Left renal pelvis (tissue), 4 donors: ENCODE measurements at regions not wholly inside any gene's neighbourhood (a gene's known extent, or its start where the extent isn't known, plus 50 kb on each side); places are given as distances from the start of the nearest gene placed in this dataset.

Experiments
- DNase-seq, 4 donors: peaks; one replicate each; pipeline ENCODE4 v3.0.0-alpha.2; 2013; ENCODE audit warnings: low read depth in 4 of 4, low spot score in 3 of 4

GRCh38 chr9:126235336-126236243 lies 91.0 kb upstream of the MVB12B start:
- peak in 1 of 4 donors; percentile 11 for DNase-seq

DNA sequence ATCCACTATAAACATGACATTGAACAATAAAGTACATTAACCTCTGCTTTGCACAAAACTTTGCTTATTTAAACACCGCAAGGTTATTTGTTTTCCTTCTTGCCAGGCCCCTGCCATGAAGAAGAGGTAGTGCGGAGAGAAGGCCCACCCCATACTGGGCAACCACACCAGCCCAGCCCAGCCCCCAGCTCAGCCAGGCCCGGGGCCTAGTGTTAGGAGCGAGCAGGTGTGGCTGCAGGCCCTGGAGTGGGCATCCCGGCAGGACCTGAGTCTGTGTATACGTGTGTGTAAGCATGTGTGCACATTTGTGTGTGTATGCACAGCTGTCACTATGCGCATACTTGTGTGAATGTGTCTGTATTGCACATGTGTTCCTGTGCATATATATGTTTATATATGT lies 90.4 kb upstream of the MVB12B start:
- no peak for DNase-seq

DNA sequence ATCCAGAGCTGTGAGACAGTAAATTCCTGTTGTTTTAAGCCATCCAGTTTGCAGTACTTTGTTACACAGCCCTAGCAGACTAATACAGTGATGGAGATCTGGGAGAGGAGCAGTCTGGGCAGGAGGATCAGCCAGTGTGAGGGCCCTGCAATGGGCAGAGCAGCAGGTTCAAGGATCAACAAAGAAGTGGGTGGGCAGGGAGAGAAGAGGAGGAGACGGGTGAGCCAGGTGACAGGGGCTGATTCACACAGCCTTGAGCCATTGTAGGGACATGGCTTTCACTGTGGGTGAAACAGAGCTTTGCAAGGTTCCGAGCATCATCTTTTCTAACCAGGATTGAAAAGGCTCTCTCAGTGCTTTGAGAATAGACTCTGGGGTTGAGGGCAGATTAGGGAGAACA lies 88.2 kb upstream of the MVB12B start:
- no peak for DNase-seq

DNA sequence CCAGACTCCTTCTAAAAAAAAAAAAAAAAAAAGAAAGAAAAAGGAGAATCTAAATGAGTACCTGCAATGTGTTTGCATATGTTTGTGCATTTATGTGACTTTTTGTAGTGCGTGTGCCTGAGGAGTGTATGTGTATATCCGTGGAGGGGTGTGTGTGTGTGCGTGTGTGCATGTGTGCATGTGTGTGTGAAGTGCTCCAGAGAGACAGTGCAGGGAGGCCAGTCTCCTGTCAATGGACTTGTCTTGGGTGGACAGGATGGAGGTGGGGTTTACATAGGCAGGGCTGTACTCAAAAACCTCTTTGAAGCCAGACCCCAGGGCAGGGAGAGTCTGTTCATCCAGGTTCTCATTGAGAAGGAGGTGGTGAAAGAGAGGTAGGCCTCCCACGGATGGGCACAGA lies 87.1 kb upstream of the MVB12B start:
- DNase-seq = no peak

DNA sequence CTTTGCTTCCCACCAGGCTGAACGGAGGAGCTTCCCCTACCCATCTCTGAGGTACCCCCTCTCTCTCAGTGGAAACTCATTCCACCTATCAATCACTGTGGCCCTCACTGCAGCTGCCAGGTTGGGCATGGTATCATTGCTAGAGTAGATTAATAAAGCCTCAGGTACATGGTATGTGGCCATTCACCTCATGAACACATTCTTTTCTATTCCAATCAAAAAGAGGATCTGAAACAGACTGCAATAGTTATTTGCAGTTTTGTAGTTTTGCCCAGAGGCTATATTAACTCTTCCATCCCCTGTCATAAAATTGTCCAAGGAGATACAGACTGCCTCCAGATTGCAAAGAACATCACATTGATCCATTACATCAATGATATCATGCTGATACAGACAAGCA lies 85.8 kb upstream of the MVB12B start:
- DNase-seq = no peak

- no peak for DNase-seq
Observed at GRCh38 chr9:126248680-126249079, 77.9 kb upstream of the MVB12B start.

GRCh38 chr9:126261584-126262356 lies 64.9 kb upstream of the MVB12B start:
- DNase-seq = no peak

DNA sequence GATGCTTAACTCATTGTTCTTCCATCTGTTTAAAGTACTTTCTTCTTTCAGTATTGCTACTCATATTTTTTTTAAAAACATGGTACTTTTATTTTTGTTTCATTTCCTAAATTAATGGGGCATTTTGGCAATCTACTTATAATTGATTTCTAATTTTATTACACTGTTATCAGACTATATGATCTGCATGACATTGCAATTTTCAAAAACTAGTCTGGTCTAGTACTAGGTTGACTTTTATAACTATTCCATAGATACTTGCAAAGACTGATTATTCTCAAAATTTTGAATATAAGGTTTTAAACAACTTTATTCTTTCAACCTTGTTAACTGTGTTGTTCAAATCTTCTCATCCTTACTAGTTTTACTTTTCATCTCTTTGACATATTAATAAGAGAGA lies 63.9 kb upstream of the MVB12B start:
- no peak for DNase-seq

- DNase-seq = no peak
Observed at GRCh38 chr9:126270556-126270955, 56.1 kb upstream of the MVB12B start.

GRCh38 chr9:126275386-126276001 lies 51.1 kb upstream of the MVB12B start:
- DNase-seq = no peak

GRCh38 chr9:126276056-126276728 lies 50.4 kb upstream of the MVB12B start:
- no peak for DNase-seq
